ENCODE measurements at regions not wholly inside any gene's neighbourhood (a gene's known extent, or its start where the extent isn't known, plus 50 kb on each side); places are given as distances from the start of the nearest gene placed in this dataset.

GRCh38 chr4:15164571-15164970 is 162.3 kb downstream of the CPEB2 start:
- no peak for TF ChIP-seq CTCF (IDR thresholded peaks at IDR 0.05 in 4 of 5, conservative IDR thresholded peaks at IDR 0.05 in 1 of 5)
- TF ChIP-seq POLR2A (IDR thresholded peaks at IDR 0.05) = no peak

Measured in gastrocnemius medialis (tissue), 4 donors.